Heart left ventricle (tissue), 13 donors: ENCODE measurements at regions not wholly inside any gene's neighbourhood (a gene's known extent, or its start where the extent isn't known, plus 50 kb on each side); places are given as distances from the start of the nearest gene placed in this dataset.

Experiments
- POLR2A ChIP-seq, 2 donors: fragments of 450-650 bp; IDR thresholded peaks; one replicate each; pipeline ENCODE4 v1.6.1; 2017; ENCODE audit warnings: antibody characterized with exemption in 2 of 2, mild to moderate bottlenecking in 2 of 2, moderate library complexity in 2 of 2
- TF ChIP-seq, protein P1 (sequence below), 12 donors: fragments of 200-600 bp; sonication (generic) in 4 of 12; IDR thresholded peaks; one replicate each; pipeline versions ENCODE4 v1.5.0 to v1.8.0; 2018 to 2022; ENCODE audit warnings: antibody characterized with exemption in 12 of 12, mild to moderate bottlenecking in 5 of 12
- donor health status: ischemic (EF 13 %, LVEDD 7.1; RV severe dilation, severe dysfunction).
- donor health status: DM: no; HTN: yes; CAD: no.
- donor health status: DM: no; HTN: no; CAD: no.
- donor health status: ischemic (EF 25% LVEDD 6.9; RV normal size, moderate dysfunction).
- donor health status: ischemic (EF 25% LVEDD 5.7; RV mildly dilated, moderate dysfunction).
- donor health status: ischemic (EF 35%, LVEDD 5.7; RV mildly dilated, moderate dysfunction).
- donor health status: nonischemic (EF 11% LVEDD 7.7; RV severe dilation, severe dysfunction).
- donor health status: DM: yes; HTN: yes; CAD: no.
- donor health status: PGD.
- donor health status: ischemic (EF 29% LVEDD 5.4; RV normal size, mild dysfunction).
- donor health status: nonischemic (EF 23%, LVEDD 6.1; RV moderate dilation, normal function).

DNA sequence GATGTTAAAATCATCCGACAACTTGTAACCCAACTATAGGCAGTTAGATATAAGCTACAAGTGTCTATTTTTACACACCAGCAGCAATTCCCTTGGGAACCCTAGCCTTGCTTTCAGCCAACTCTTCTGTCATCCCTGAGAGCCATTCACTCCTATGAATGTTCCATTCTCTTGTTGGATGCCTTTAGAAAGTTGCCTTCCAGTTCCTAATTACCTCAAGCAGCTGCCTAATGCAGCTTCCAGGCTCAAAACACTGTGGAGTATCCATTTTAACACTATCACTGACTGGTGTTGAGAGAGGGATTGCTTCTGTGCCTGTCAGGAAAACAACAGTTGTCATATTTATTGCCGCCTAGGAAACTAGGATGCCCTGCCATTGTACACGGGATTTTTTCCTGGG is 402.0 kb upstream of the ACVR2A start:
- TF ChIP-seq, protein P1, sequence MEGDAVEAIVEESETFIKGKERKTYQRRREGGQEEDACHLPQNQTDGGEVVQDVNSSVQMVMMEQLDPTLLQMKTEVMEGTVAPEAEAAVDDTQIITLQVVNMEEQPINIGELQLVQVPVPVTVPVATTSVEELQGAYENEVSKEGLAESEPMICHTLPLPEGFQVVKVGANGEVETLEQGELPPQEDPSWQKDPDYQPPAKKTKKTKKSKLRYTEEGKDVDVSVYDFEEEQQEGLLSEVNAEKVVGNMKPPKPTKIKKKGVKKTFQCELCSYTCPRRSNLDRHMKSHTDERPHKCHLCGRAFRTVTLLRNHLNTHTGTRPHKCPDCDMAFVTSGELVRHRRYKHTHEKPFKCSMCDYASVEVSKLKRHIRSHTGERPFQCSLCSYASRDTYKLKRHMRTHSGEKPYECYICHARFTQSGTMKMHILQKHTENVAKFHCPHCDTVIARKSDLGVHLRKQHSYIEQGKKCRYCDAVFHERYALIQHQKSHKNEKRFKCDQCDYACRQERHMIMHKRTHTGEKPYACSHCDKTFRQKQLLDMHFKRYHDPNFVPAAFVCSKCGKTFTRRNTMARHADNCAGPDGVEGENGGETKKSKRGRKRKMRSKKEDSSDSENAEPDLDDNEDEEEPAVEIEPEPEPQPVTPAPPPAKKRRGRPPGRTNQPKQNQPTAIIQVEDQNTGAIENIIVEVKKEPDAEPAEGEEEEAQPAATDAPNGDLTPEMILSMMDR (IDR thresholded peaks at IDR 0.05), result no peak
- TF ChIP-seq POLR2A (IDR thresholded peaks at IDR 0.05), result no peak
